Ishikawa (cell line): ENCODE measurements at regions not wholly inside any gene's neighbourhood (a gene's known extent, or its start where the extent isn't known, plus 50 kb on each side); places are given as distances from the start of the nearest gene placed in this dataset.

Experiments used
- CEBPB ChIP-seq: IDR thresholded peaks from 2 replicates; pipeline ENCODE4 v1.6.1; 2012
- CREB1 ChIP-seq: IDR thresholded peaks from 2 replicates; pipeline ENCODE4 v1.6.1; 2012; ENCODE audit warnings: low read depth
- EGR1 ChIP-seq: IDR thresholded peaks from 2 replicates; pipeline ENCODE4 v1.6.1; 2012
- EP300 ChIP-seq: IDR thresholded peaks from 2 replicates; pipeline ENCODE4 v1.6.1; 2012; ENCODE audit warnings: borderline replicate concordance
- FOXM1 ChIP-seq: IDR thresholded peaks from 2 replicates; pipeline ENCODE4 v1.6.1; 2012; ENCODE audit warnings: low read depth, borderline replicate concordance
- MAX ChIP-seq: IDR thresholded peaks from 2 replicates; pipeline ENCODE4 v1.6.1; 2012
- NFIC ChIP-seq: IDR thresholded peaks from 2 replicates; pipeline ENCODE4 v1.6.1; 2012
- RAD21 ChIP-seq: IDR thresholded peaks from 2 replicates; pipeline ENCODE4 v1.6.1; 2012; ENCODE audit warnings: low read depth
- REST ChIP-seq: IDR thresholded peaks from 2 replicates; pipeline ENCODE4 v1.6.1; 2012; ENCODE audit warnings: low read depth, mild to moderate bottlenecking
- TAF1 ChIP-seq: IDR thresholded peaks from 2 replicates; pipeline ENCODE4 v1.6.1; 2012; ENCODE audit warnings: low read depth, mild to moderate bottlenecking
- TCF12 ChIP-seq: IDR thresholded peaks from 2 replicates; pipeline ENCODE4 v1.6.1; 2012; ENCODE audit warnings: low read depth
- TEAD4 ChIP-seq: IDR thresholded peaks from 2 replicates; pipeline ENCODE4 v1.6.1; 2012
- USF1 ChIP-seq: IDR thresholded peaks from 2 replicates; pipeline ENCODE4 v1.6.1; 2012
- YY1 ChIP-seq: IDR thresholded peaks from 2 replicates; pipeline ENCODE4 v1.6.1; 2012; ENCODE audit warnings: low read depth
- ZBTB7A ChIP-seq: IDR thresholded peaks from 2 replicates; pipeline ENCODE4 v1.6.1; 2012; ENCODE audit warnings: low read depth

DNA sequence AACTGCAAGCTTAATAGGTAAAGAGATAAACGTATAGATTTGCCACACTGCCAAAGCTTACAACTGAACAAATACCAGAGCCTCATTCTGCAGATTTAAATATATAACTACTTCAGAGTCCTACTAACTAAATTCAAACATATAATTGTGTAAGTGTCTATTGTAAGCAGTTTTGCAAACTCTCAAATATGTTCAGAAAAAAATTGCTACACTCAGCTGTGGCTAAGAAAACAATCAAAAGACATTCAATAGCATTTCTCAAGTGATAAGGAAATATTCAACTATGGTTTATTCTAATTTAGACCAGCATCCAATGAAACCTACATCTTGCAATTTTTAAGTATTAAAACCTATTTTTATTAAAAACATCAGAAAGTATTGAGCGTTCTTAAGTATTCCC is 202.4 kb downstream of the KCTD12 start:
- no peak for TF ChIP-seq EP300
- TF ChIP-seq REST: no peak
- no peak for TF ChIP-seq CREB1

DNA sequence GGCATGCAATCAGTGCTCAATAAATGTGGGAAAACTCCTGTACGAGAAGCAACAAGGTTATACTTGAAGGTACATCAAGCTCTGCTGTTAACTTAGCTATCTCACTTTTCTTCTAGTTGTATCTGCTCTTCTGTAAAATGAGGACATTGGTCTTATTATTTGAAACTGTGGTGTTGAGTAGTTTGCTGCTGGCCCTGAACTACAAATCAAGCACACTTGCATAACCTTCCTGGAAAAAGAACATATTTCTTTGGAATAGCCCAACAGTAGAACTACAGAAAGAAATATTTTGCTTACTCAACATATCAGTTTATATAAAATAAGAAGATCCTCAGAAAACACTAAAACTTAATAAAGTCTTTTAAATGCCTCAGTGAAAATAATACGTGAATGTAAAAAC is 203.0 kb downstream of the KCTD12 start:
- no peak for TF ChIP-seq TCF12
- TF ChIP-seq NFIC: no peak
- no peak for TF ChIP-seq REST
- no peak for TF ChIP-seq YY1
- TF ChIP-seq RAD21: no peak
- TF ChIP-seq TAF1: no peak
- TF ChIP-seq EP300: no peak
- no peak for TF ChIP-seq ZBTB7A
- TF ChIP-seq EGR1: no peak
- no peak for TF ChIP-seq MAX
- TF ChIP-seq USF1: no peak
- no peak for TF ChIP-seq CREB1
- no peak for TF ChIP-seq FOXM1
- no peak for TF ChIP-seq CEBPB
- no peak for TF ChIP-seq TEAD4

DNA sequence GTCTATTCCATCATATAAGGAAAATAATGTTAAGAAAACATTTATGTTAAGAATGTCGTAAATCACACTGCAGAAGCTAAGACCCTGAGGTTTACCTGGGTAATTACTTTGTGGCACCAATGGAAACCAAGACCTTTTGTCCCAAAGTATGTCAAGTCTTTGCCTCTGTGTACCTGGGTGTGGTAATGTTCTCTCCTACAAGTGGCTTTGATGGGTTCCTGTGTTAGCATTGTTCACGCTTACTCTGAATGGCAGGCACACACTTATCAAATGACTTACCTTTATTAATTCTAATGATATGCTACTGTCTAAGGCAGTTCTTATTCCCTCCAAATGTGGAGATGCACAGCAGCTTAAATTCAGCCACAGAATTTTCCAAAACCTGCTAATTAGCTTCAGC is 206.1 kb downstream of the KCTD12 start:
- no peak for TF ChIP-seq TCF12
- no peak for TF ChIP-seq TEAD4
- no peak for TF ChIP-seq MAX
- no peak for TF ChIP-seq ZBTB7A
- TF ChIP-seq EGR1: no peak
- no peak for TF ChIP-seq TAF1
- no peak for TF ChIP-seq FOXM1
- TF ChIP-seq YY1: no peak
- TF ChIP-seq NFIC: no peak
- no peak for TF ChIP-seq REST
- no peak for TF ChIP-seq EP300
- no peak for TF ChIP-seq RAD21
- no peak for TF ChIP-seq CEBPB

DNA sequence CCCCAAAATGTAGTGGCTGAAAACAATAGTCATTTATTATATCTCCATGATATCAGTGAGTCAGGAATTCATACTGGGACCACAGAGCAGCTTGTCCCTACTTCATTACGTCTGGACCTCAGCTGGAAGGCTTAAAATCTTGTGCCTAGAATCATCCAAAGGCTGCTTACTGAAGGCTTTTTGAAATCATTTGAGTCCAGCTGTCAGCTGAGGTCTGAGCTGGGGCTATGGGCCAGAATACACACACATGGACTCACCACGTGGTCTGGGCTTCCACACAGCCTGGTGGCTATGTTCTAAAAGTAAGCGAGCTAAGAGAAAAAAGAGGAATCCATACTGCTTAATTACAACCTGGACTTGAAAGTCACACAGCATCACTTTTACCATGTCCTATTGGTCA is 209.2 kb downstream of the KCTD12 start:
- TF ChIP-seq CEBPB (no peak), ZBTB7A (no peak), FOXM1 (no peak), EP300 (no peak), CREB1 (no peak), USF1 (no peak), RAD21 (no peak), TEAD4 (no peak), TCF12 (no peak), TAF1 (no peak), NFIC (no peak), EGR1 (no peak)

DNA sequence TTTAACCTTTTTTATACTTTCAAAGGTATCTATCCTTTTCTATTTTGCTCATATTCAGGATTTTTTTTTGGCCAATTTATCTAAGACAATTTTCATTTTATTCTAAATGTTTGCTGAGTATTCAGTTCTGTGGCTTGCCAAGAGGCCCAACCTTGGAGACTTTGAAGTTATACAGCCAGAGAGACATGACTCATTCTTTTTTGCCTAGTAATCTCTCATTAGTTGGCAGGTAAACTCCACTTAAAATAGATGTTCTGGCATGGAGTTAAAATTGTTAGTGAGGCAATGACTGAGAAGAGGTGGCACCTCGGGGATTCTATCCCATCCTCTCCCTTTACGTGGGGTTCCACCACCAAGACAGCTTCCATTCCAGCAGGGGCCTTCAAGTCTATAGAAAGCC is 213.8 kb downstream of the KCTD12 start:
- TF ChIP-seq EP300 (no peak), TAF1 (no peak), TEAD4 (no peak), YY1 (no peak), CREB1 (no peak), FOXM1 (no peak), RAD21 (no peak), USF1 (no peak), EGR1 (no peak), ZBTB7A (no peak), REST (no peak), CEBPB (no peak), NFIC (no peak), MAX (no peak), TCF12 (no peak)
